Prostate gland (tissue), 2 donors: ENCODE measurements at regions not wholly inside any gene's neighbourhood (a gene's known extent, or its start where the extent isn't known, plus 50 kb on each side); places are given as distances from the start of the nearest gene placed in this dataset.

Experiments
- DNase-seq: peaks from one replicate; pipeline ENCODE4 v3.0.0-alpha.2; 2019; ENCODE audit warnings: low spot score
- H3K27ac ChIP-seq, 2 donors: fragments of 200-600 bp; sonication (generic); 2 replicates each; pipeline ENCODE4 v1.5.1; 2017 to 2019
- H3K27me3 ChIP-seq: fragments of 200-600 bp; sonication (generic); replicated peaks from 2 replicates; pipeline ENCODE4 v1.5.1; 2019; ENCODE audit not compliant: insufficient read depth
- H3K36me3 ChIP-seq, 2 donors: fragments of 200-600 bp; sonication (generic); 1 replicate in 1 of 2; 2 replicates in 1 of 2; pipeline versions ENCODE4 v1.5.1 to v1.8.1; 2017 to 2019
- H3K4me1 ChIP-seq: fragments of 200-600 bp; sonication (generic); replicated peaks from 2 replicates; pipeline ENCODE4 v1.5.1; 2019
- H3K4me3 ChIP-seq, 2 donors: fragments of 200-600 bp; sonication (generic); 2 replicates each; pipeline ENCODE4 v1.5.1; 2017 to 2019
- H3K9me3 ChIP-seq: fragments of 200-600 bp; sonication (generic); 2 replicates; pipeline ENCODE4 v1.5.1; 2017
- CTCF ChIP-seq, 4 experiments: fragments of 200-600 bp in 2 of 4; fragments of 450-650 bp in 2 of 4; sonication (generic) in 2 of 4; IDR thresholded peaks; 1 replicate in 3 of 4; 2 replicates in 1 of 4; pipeline ENCODE4 v1.5.1; 2016 to 2019; ENCODE audit warnings: antibody characterized with exemption in 4 of 4, mild to moderate bottlenecking in 2 of 4, moderate library complexity in 2 of 4
- POLR2A ChIP-seq: fragments of 450-650 bp; IDR thresholded peaks from one replicate; pipeline ENCODE4 v1.6.1; 2016; ENCODE audit warnings: antibody characterized with exemption, mild to moderate bottlenecking
- POLR2AphosphoS5 ChIP-seq: sonication (generic); formaldehyde crosslinking; IDR thresholded peaks from one replicate; pipeline ENCODE4 v1.6.1; 2017; ENCODE audit warnings: antibody characterized with exemption
- WGBS: methylation state at CpG from one replicate; pipeline ENCODE4 v1.1.5; 2018; 5-methylcytosine and 5-hydroxymethylcytosine counted together
- intact Hi-C: fragments of 100-400 bp; cut with DNase I; formaldehyde crosslinking; loops from one replicate; pipeline ENCODE4 v1.14.2; 2022

GRCh38 chr3:146975476-146975875 is 370.3 kb upstream of the PLSCR5 start:
- intact Hi-C loops, result no loop called here
- DNase-seq, result no peak
- Histone ChIP-seq H3K36me3 (no peaks in the 10 kb centered on the region), H3K9me3 (no peaks in the 10 kb centered on the region), H3K4me1 (no peaks in the 10 kb centered on the region), H3K4me3 (no peak overlapping the region), H3K27me3 (no peaks in the 10 kb centered on the region), H3K27ac (no peak overlapping the region)
- TF ChIP-seq POLR2A, result no peak
- no peak for TF ChIP-seq CTCF (IDR thresholded peaks at IDR 0.05)
- no peak for TF ChIP-seq POLR2AphosphoS5
- 79% methylated on average over 2 of the region's 2 CpGs for whole genome bisulfite sequencing

GRCh38 chr3:146975032-146975431 is 369.9 kb upstream of the PLSCR5 start:
- no peak for TF ChIP-seq CTCF (IDR thresholded peaks at IDR 0.05)
- TF ChIP-seq POLR2AphosphoS5, result no peak
- TF ChIP-seq POLR2A, result no peak
- DNase-seq, result no peak
- H3K36me3 ChIP-seq, result no peaks in the 10 kb centered on the region
- intact Hi-C loops, result no loop called here
- no peaks in the 10 kb centered on the region for H3K4me1 ChIP-seq
- no peak overlapping the region for H3K4me3 ChIP-seq
- WGBS, result 81% methylated on average over 1 of the region's 1 CpG
- no peaks in the 10 kb centered on the region for H3K9me3 ChIP-seq
- H3K27me3 ChIP-seq, result no peaks in the 10 kb centered on the region
- H3K27ac ChIP-seq, result no peak overlapping the region

- no peak overlapping the region for H3K4me3 ChIP-seq
- intact Hi-C loops, result no loop called here
Measured at GRCh38 chr3:146974001-146974400, 368.9 kb upstream of the PLSCR5 start.

GRCh38 chr3:146972726-146973125 is 367.6 kb upstream of the PLSCR5 start:
- no peaks in the 10 kb centered on the region for H3K9me3 ChIP-seq
- no peaks in the 10 kb centered on the region for H3K4me1 ChIP-seq
- no peak for DNase-seq
- WGBS, result 87% methylated on average over 1 of the region's 1 CpG
- H3K27ac ChIP-seq, result no peak overlapping the region
- H3K36me3 ChIP-seq, result no peaks in the 10 kb centered on the region
- TF ChIP-seq POLR2AphosphoS5 (no peak), CTCF (IDR thresholded peaks at IDR 0.05) (no peak), POLR2A (no peak)
- no peak overlapping the region for H3K4me3 ChIP-seq
- intact Hi-C loops, result no loop called here
- H3K27me3 ChIP-seq, result no peaks in the 10 kb centered on the region

More at GRCh38 chr3:146974001-146974400, 368.9 kb upstream of the PLSCR5 start:
- Histone ChIP-seq H3K9me3 (no peaks in the 10 kb centered on the region), H3K27ac (no peak overlapping the region), H3K4me1 (no peaks in the 10 kb centered on the region), H3K27me3 (no peaks in the 10 kb centered on the region), H3K36me3 (no peaks in the 10 kb centered on the region)
- TF ChIP-seq POLR2AphosphoS5 (no peak), POLR2A (no peak), CTCF (IDR thresholded peaks at IDR 0.05) (no peak)
- 82% methylated on average over 4 of the region's 4 CpGs for WGBS
- DNase-seq, result no peak

- Histone ChIP-seq H3K27me3 (no peaks in the 10 kb centered on the region), H3K27ac (no peak overlapping the region), H3K4me1 (no peaks in the 10 kb centered on the region), H3K9me3 (no peaks in the 10 kb centered on the region), H3K36me3 (no peaks in the 10 kb centered on the region), H3K4me3 (no peak overlapping the region)
- WGBS, result 96% methylated on average over 2 of the region's 2 CpGs
- DNase-seq, result no peak
- intact Hi-C loops, result no loop called here
- TF ChIP-seq POLR2AphosphoS5 (no peak), CTCF (IDR thresholded peaks at IDR 0.05) (no peak), POLR2A (no peak)
Measured at GRCh38 chr3:146970236-146970635, 365.1 kb upstream of the PLSCR5 start.
